Stimulated activated memory B cell treated with anti-CD40 and anti-IgM and Interleukin-4, amounts not matched to agents 10 μg/mL and 1 μg/mL and 100 μg/mL, for 72 hours (primary cell): ENCODE measurements at regions not wholly inside any gene's neighbourhood (a gene's known extent, or its start where the extent isn't known, plus 50 kb on each side); places are given as distances from the start of the nearest gene placed in this dataset.

ENCODE experiments used
- ATAC-seq: fragments of 150-1000 bp; cut with Tn5 transposase; 2 replicates; pipeline ENCODE4 v1.10.0; 2021
- H3K27ac Mint-ChIP-seq: one replicate; pipeline ENCODE4 v1.8.0; 2022; ENCODE audit warnings: mild to moderate bottlenecking, mixed read lengths
- H3K27me3 Mint-ChIP-seq: one replicate; pipeline ENCODE4 v1.8.0; 2022; ENCODE audit warnings: mixed read lengths
- H3K36me3 Mint-ChIP-seq: one replicate; pipeline ENCODE4 v1.8.0; 2022; ENCODE audit warnings: mixed read lengths
- H3K4me1 Mint-ChIP-seq: one replicate; pipeline ENCODE4 v1.8.0; 2022; ENCODE audit warnings: mixed read lengths
- H3K4me3 Mint-ChIP-seq: one replicate; pipeline ENCODE4 v1.8.0; 2022; ENCODE audit warnings: mild to moderate bottlenecking, moderate library complexity, mixed read lengths
- H3K9me3 Mint-ChIP-seq: one replicate; pipeline ENCODE4 v1.8.0; 2022; ENCODE audit warnings: mixed read lengths

- Mint-ChIP-seq H3K4me3 (no peak overlapping the region), H3K27ac (no peak overlapping the region), H3K27me3 (no peaks in the 10 kb centered on the region)
Observed at GRCh38 chr9:18194316-18194715, 279.6 kb upstream of the ADAMTSL1 start.

GRCh38 chr9:18195223-18195622, 278.7 kb upstream of the ADAMTSL1 start:
- H3K4me3 Mint-ChIP-seq = no peak overlapping the region
- H3K4me1 Mint-ChIP-seq = no peaks in the 10 kb centered on the region
- peaks cover 5% of the 10 kb centered on the region for H3K9me3 Mint-ChIP-seq
- H3K27ac Mint-ChIP-seq = no peak overlapping the region
- no peak for ATAC-seq
- H3K27me3 Mint-ChIP-seq = no peaks in the 10 kb centered on the region
- H3K36me3 Mint-ChIP-seq = no peaks in the 10 kb centered on the region

More at GRCh38 chr9:18194316-18194715, 279.6 kb upstream of the ADAMTSL1 start:
- H3K9me3 Mint-ChIP-seq = peaks cover 5% of the 10 kb centered on the region
- no peak for ATAC-seq
- no peaks in the 10 kb centered on the region for H3K36me3 Mint-ChIP-seq
- H3K4me1 Mint-ChIP-seq = no peaks in the 10 kb centered on the region

GRCh38 chr9:18202924-18203323, 271.0 kb upstream of the ADAMTSL1 start:
- Mint-ChIP-seq H3K4me3 (no peak overlapping the region), H3K27ac (no peak overlapping the region), H3K4me1 (no peaks in the 10 kb centered on the region), H3K27me3 (no peaks in the 10 kb centered on the region), H3K36me3 (no peaks in the 10 kb centered on the region), H3K9me3 (no peaks in the 10 kb centered on the region)
- ATAC-seq = no peak

- no peaks in the 10 kb centered on the region for H3K36me3 Mint-ChIP-seq
- H3K4me3 Mint-ChIP-seq = no peak overlapping the region
- H3K27ac Mint-ChIP-seq = no peak overlapping the region
- no peak for ATAC-seq
- H3K9me3 Mint-ChIP-seq = peaks cover 2% of the 10 kb centered on the region
- H3K4me1 Mint-ChIP-seq = no peaks in the 10 kb centered on the region
- no peaks in the 10 kb centered on the region for H3K27me3 Mint-ChIP-seq
Observed at GRCh38 chr9:18207735-18208134, 266.2 kb upstream of the ADAMTSL1 start.

- Mint-ChIP-seq H3K36me3 (no peaks in the 10 kb centered on the region), H3K27ac (no peak overlapping the region), H3K4me3 (no peak overlapping the region), H3K4me1 (no peaks in the 10 kb centered on the region), H3K27me3 (no peaks in the 10 kb centered on the region), H3K9me3 (peaks cover 2% of the 10 kb centered on the region)
- no peak for ATAC-seq
Observed at GRCh38 chr9:18208166-18209059, 265.5 kb upstream of the ADAMTSL1 start.

- peaks cover 13% of the 10 kb centered on the region for H3K9me3 Mint-ChIP-seq
- ATAC-seq = no peak
- H3K4me3 Mint-ChIP-seq = no peak overlapping the region
- H3K36me3 Mint-ChIP-seq = no peaks in the 10 kb centered on the region
- H3K4me1 Mint-ChIP-seq = no peaks in the 10 kb centered on the region
- H3K27me3 Mint-ChIP-seq = no peaks in the 10 kb centered on the region
- H3K27ac Mint-ChIP-seq = no peak overlapping the region
Observed at GRCh38 chr9:18215626-18216025, 258.3 kb upstream of the ADAMTSL1 start.

GRCh38 chr9:18216376-18216775, 257.6 kb upstream of the ADAMTSL1 start:
- no peak overlapping the region for H3K27ac Mint-ChIP-seq
- peaks cover 13% of the 10 kb centered on the region for H3K9me3 Mint-ChIP-seq
- no peak for ATAC-seq
- H3K4me1 Mint-ChIP-seq = no peaks in the 10 kb centered on the region
- no peaks in the 10 kb centered on the region for H3K36me3 Mint-ChIP-seq
- no peak overlapping the region for H3K4me3 Mint-ChIP-seq
- H3K27me3 Mint-ChIP-seq = no peaks in the 10 kb centered on the region

GRCh38 chr9:18228101-18228500, 245.9 kb upstream of the ADAMTSL1 start:
- Mint-ChIP-seq H3K4me3 (no peak overlapping the region), H3K9me3 (no peaks in the 10 kb centered on the region)

GRCh38 chr9:18229992-18230676, 243.8 kb upstream of the ADAMTSL1 start:
- no peaks in the 10 kb centered on the region for H3K27me3 Mint-ChIP-seq
- H3K27ac Mint-ChIP-seq = no peak overlapping the region

More at GRCh38 chr9:18228101-18228500, 245.9 kb upstream of the ADAMTSL1 start:
- H3K4me1 Mint-ChIP-seq = no peaks in the 10 kb centered on the region
- no peaks in the 10 kb centered on the region for H3K36me3 Mint-ChIP-seq
- no peaks in the 10 kb centered on the region for H3K27me3 Mint-ChIP-seq
- no peak overlapping the region for H3K27ac Mint-ChIP-seq
- ATAC-seq = no peak

GRCh38 chr9:18233311-18233710, 240.6 kb upstream of the ADAMTSL1 start:
- no peak overlapping the region for H3K27ac Mint-ChIP-seq
- H3K27me3 Mint-ChIP-seq = no peaks in the 10 kb centered on the region
- H3K4me3 Mint-ChIP-seq = no peak overlapping the region
- no peaks in the 10 kb centered on the region for H3K4me1 Mint-ChIP-seq
- H3K36me3 Mint-ChIP-seq = no peaks in the 10 kb centered on the region
- H3K9me3 Mint-ChIP-seq = no peaks in the 10 kb centered on the region
- no peak for ATAC-seq

More at GRCh38 chr9:18229992-18230676, 243.8 kb upstream of the ADAMTSL1 start:
- H3K9me3 Mint-ChIP-seq = no peaks in the 10 kb centered on the region
- H3K4me3 Mint-ChIP-seq = no peak overlapping the region
- ATAC-seq = no peak
- H3K36me3 Mint-ChIP-seq = no peaks in the 10 kb centered on the region
- H3K4me1 Mint-ChIP-seq = no peaks in the 10 kb centered on the region

GRCh38 chr9:18233776-18234445, 240.0 kb upstream of the ADAMTSL1 start:
- Mint-ChIP-seq H3K27me3 (no peaks in the 10 kb centered on the region), H3K27ac (no peak overlapping the region), H3K36me3 (no peaks in the 10 kb centered on the region), H3K4me1 (no peaks in the 10 kb centered on the region), H3K9me3 (no peaks in the 10 kb centered on the region), H3K4me3 (no peak overlapping the region)
- ATAC-seq = no peak

- no peaks in the 10 kb centered on the region for H3K9me3 Mint-ChIP-seq
- no peaks in the 10 kb centered on the region for H3K36me3 Mint-ChIP-seq
- H3K4me3 Mint-ChIP-seq = no peak overlapping the region
- no peak for ATAC-seq
- no peak overlapping the region for H3K27ac Mint-ChIP-seq
- H3K4me1 Mint-ChIP-seq = no peaks in the 10 kb centered on the region
- no peaks in the 10 kb centered on the region for H3K27me3 Mint-ChIP-seq
Observed at GRCh38 chr9:18235181-18235908, 238.6 kb upstream of the ADAMTSL1 start.

GRCh38 chr9:18236336-18236735, 237.6 kb upstream of the ADAMTSL1 start:
- Mint-ChIP-seq H3K9me3 (no peaks in the 10 kb centered on the region), H3K4me3 (no peak overlapping the region), H3K36me3 (no peaks in the 10 kb centered on the region), H3K27ac (no peak overlapping the region), H3K4me1 (no peaks in the 10 kb centered on the region), H3K27me3 (no peaks in the 10 kb centered on the region)
- ATAC-seq = no peak

GRCh38 chr9:18237776-18238175, 236.2 kb upstream of the ADAMTSL1 start:
- H3K4me1 Mint-ChIP-seq = no peaks in the 10 kb centered on the region
- no peaks in the 10 kb centered on the region for H3K36me3 Mint-ChIP-seq
- no peaks in the 10 kb centered on the region for H3K9me3 Mint-ChIP-seq
- no peak overlapping the region for H3K27ac Mint-ChIP-seq
- no peak overlapping the region for H3K4me3 Mint-ChIP-seq
- no peaks in the 10 kb centered on the region for H3K27me3 Mint-ChIP-seq
- ATAC-seq = no peak

GRCh38 chr9:18238254-18238653, 235.7 kb upstream of the ADAMTSL1 start:
- Mint-ChIP-seq H3K9me3 (peaks cover 2% of the 10 kb centered on the region), H3K36me3 (no peaks in the 10 kb centered on the region), H3K27me3 (no peaks in the 10 kb centered on the region), H3K4me1 (no peaks in the 10 kb centered on the region), H3K27ac (no peak overlapping the region), H3K4me3 (no peak overlapping the region)
- ATAC-seq = no peak
